BLaER1 (cell line): ENCODE measurements at regions not wholly inside any gene's neighbourhood (a gene's known extent, or its start where the extent isn't known, plus 50 kb on each side); places are given as distances from the start of the nearest gene placed in this dataset.

Experiments
- H3K27ac ChIP-seq: shearing (Covaris generic); formaldehyde crosslinking; 2 replicates; pipeline ENCODE4 v1.8.1; 2022
- H3K27me3 ChIP-seq: shearing (Covaris generic); formaldehyde crosslinking; 2 replicates; pipeline ENCODE4 v1.8.1; 2022
- H3K36me3 ChIP-seq: shearing (Covaris generic); formaldehyde crosslinking; 2 replicates; pipeline ENCODE4 v1.8.1; 2022
- H3K4me1 ChIP-seq: shearing (Covaris generic); formaldehyde crosslinking; 2 replicates; pipeline ENCODE4 v1.8.1; 2022
- H3K4me2 ChIP-seq: shearing (Covaris generic); formaldehyde crosslinking; 2 replicates; pipeline ENCODE4 v1.8.1; 2022
- H3K4me3 ChIP-seq: shearing (Covaris generic); formaldehyde crosslinking; 2 replicates; pipeline ENCODE4 v1.8.1; 2022
- H3K9ac ChIP-seq: shearing (Covaris generic); formaldehyde crosslinking; 2 replicates; pipeline ENCODE4 v1.8.1; 2022
- H3K9me3 ChIP-seq: shearing (Covaris generic); formaldehyde crosslinking; 2 replicates; pipeline ENCODE4 v1.8.1; 2022
- H4K20me1 ChIP-seq: shearing (Covaris generic); formaldehyde crosslinking; 2 replicates; pipeline ENCODE4 v1.8.1; 2022
- Cebpa-rat ChIP-seq: shearing (Covaris generic); IDR thresholded peaks from 2 replicates; pipeline ENCODE4 v1.8.1; 2022

GRCh38 chr6:156487877-156488276 is 289.3 kb upstream of the ARID1B start:
- Histone ChIP-seq H3K27ac (no peak overlapping the region), H3K4me1 (no peaks in the 10 kb centered on the region), H3K4me3 (no peak overlapping the region), H3K27me3 (no peaks in the 10 kb centered on the region), H3K9me3 (peaks cover 36% of the 10 kb centered on the region), H3K9ac (no peak overlapping the region), H3K4me2 (no peak overlapping the region), H4K20me1 (no peaks in the 10 kb centered on the region), H3K36me3 (no peaks in the 10 kb centered on the region)
- TF ChIP-seq Cebpa-rat: no peak

- TF ChIP-seq Cebpa-rat: no peak
- no peaks in the 10 kb centered on the region for H4K20me1 ChIP-seq
- no peaks in the 10 kb centered on the region for H3K36me3 ChIP-seq
These were observed 292.0 kb upstream of the ARID1B start for GRCh38 chr6:156485150-156485549.

GRCh38 chr6:156474507-156475120 is 302.6 kb upstream of the ARID1B start:
- no peaks in the 10 kb centered on the region for H3K27me3 ChIP-seq
- H3K9me3 ChIP-seq: no peaks in the 10 kb centered on the region
- H3K27ac ChIP-seq: no peak overlapping the region
- H3K36me3 ChIP-seq: no peaks in the 10 kb centered on the region
- H3K4me3 ChIP-seq: no peak overlapping the region
- TF ChIP-seq Cebpa-rat: no peak
- no peaks in the 10 kb centered on the region for H4K20me1 ChIP-seq
- no peak overlapping the region for H3K4me2 ChIP-seq
- no peak overlapping the region for H3K9ac ChIP-seq
- H3K4me1 ChIP-seq: no peaks in the 10 kb centered on the region

More at GRCh38 chr6:156485150-156485549, 292.0 kb upstream of the ARID1B start:
- Histone ChIP-seq H3K4me2 (no peak overlapping the region), H3K4me1 (no peaks in the 10 kb centered on the region), H3K27me3 (no peaks in the 10 kb centered on the region), H3K9ac (no peak overlapping the region), H3K9me3 (peaks cover 21% of the 10 kb centered on the region), H3K4me3 (no peak overlapping the region), H3K27ac (no peak overlapping the region)

GRCh38 chr6:156471000-156471399 is 306.2 kb upstream of the ARID1B start:
- no peak for TF ChIP-seq Cebpa-rat
- H4K20me1 ChIP-seq: no peaks in the 10 kb centered on the region

GRCh38 chr6:156464100-156464878 is 312.9 kb upstream of the ARID1B start:
- Histone ChIP-seq H3K9ac (no peak overlapping the region), H3K27ac (no peak overlapping the region), H4K20me1 (no peaks in the 10 kb centered on the region), H3K4me1 (peaks cover 7% of the 10 kb centered on the region), H3K4me3 (no peak overlapping the region), H3K36me3 (no peaks in the 10 kb centered on the region), H3K9me3 (no peaks in the 10 kb centered on the region), H3K27me3 (no peaks in the 10 kb centered on the region), H3K4me2 (no peak overlapping the region)
- TF ChIP-seq Cebpa-rat: no peak

More at GRCh38 chr6:156471000-156471399, 306.2 kb upstream of the ARID1B start:
- Histone ChIP-seq H3K27ac (no peak overlapping the region), H3K4me2 (no peak overlapping the region), H3K4me3 (no peak overlapping the region), H3K36me3 (no peaks in the 10 kb centered on the region), H3K9ac (no peak overlapping the region), H3K27me3 (no peaks in the 10 kb centered on the region), H3K9me3 (no peaks in the 10 kb centered on the region), H3K4me1 (no peaks in the 10 kb centered on the region)

GRCh38 chr6:156461647-156462046 is 315.5 kb upstream of the ARID1B start:
- Histone ChIP-seq H3K4me1 (peaks cover 7% of the 10 kb centered on the region), H3K27me3 (no peaks in the 10 kb centered on the region), H3K4me2 (no peak overlapping the region), H3K4me3 (no peak overlapping the region), H3K9me3 (no peaks in the 10 kb centered on the region), H4K20me1 (no peaks in the 10 kb centered on the region), H3K9ac (no peak overlapping the region), H3K36me3 (no peaks in the 10 kb centered on the region), H3K27ac (no peak overlapping the region)
- TF ChIP-seq Cebpa-rat: no peak

- Histone ChIP-seq H3K9me3 (no peaks in the 10 kb centered on the region), H3K4me2 (no peak overlapping the region), H3K4me3 (no peak overlapping the region), H4K20me1 (no peaks in the 10 kb centered on the region), H3K9ac (no peak overlapping the region), H3K36me3 (no peaks in the 10 kb centered on the region), H3K4me1 (peaks cover 15% of the 10 kb centered on the region), H3K27me3 (no peaks in the 10 kb centered on the region), H3K27ac (no peak overlapping the region)
- no peak for TF ChIP-seq Cebpa-rat
These were observed 319.6 kb upstream of the ARID1B start for GRCh38 chr6:156457601-156458000.

GRCh38 chr6:156455847-156456246 is 321.3 kb upstream of the ARID1B start:
- TF ChIP-seq Cebpa-rat: no peak
- H3K4me2 ChIP-seq: no peak overlapping the region
- peaks cover 15% of the 10 kb centered on the region for H3K4me1 ChIP-seq
- H3K36me3 ChIP-seq: no peaks in the 10 kb centered on the region
- H4K20me1 ChIP-seq: no peaks in the 10 kb centered on the region
- no peaks in the 10 kb centered on the region for H3K27me3 ChIP-seq
- H3K9me3 ChIP-seq: no peaks in the 10 kb centered on the region
- no peak overlapping the region for H3K27ac ChIP-seq
- H3K9ac ChIP-seq: no peak overlapping the region
- no peak overlapping the region for H3K4me3 ChIP-seq

- Histone ChIP-seq H3K27ac (no peak overlapping the region), H3K9me3 (no peaks in the 10 kb centered on the region), H3K4me1 (peaks cover 8% of the 10 kb centered on the region), H4K20me1 (no peaks in the 10 kb centered on the region), H3K4me2 (peak overlapping the region; percentile 23), H3K9ac (no peak overlapping the region), H3K4me3 (no peak overlapping the region), H3K27me3 (no peaks in the 10 kb centered on the region), H3K36me3 (no peaks in the 10 kb centered on the region)
- no peak for TF ChIP-seq Cebpa-rat
These were observed 322.3 kb upstream of the ARID1B start for GRCh38 chr6:156454867-156455266.

GRCh38 chr6:156451726-156452125 is 325.5 kb upstream of the ARID1B start:
- no peaks in the 10 kb centered on the region for H4K20me1 ChIP-seq
- no peak for TF ChIP-seq Cebpa-rat
- H3K4me1 ChIP-seq: peaks cover 8% of the 10 kb centered on the region
- H3K9ac ChIP-seq: no peak overlapping the region
- no peaks in the 10 kb centered on the region for H3K27me3 ChIP-seq
- no peaks in the 10 kb centered on the region for H3K36me3 ChIP-seq
- no peaks in the 10 kb centered on the region for H3K9me3 ChIP-seq
- H3K4me3 ChIP-seq: no peak overlapping the region
- H3K27ac ChIP-seq: no peak overlapping the region
- H3K4me2 ChIP-seq: no peak overlapping the region
